Stimulated activated naive B cell treated with anti-CD40 and anti-IgM and Interleukin-4, amounts not matched to agents 10 μg/mL and 1 μg/mL and 100 μg/mL, for 72 hours (primary cell): ENCODE measurements at regions not wholly inside any gene's neighbourhood (a gene's known extent, or its start where the extent isn't known, plus 50 kb on each side); places are given as distances from the start of the nearest gene placed in this dataset.
"Not testable (repeated sequence)": the region's sequence is repeated elsewhere in the genome, so short reads cannot be mapped to it uniquely, and the experiment has no call there.

Experiments
- ATAC-seq, 2 donors: fragments of 150-1000 bp; cut with Tn5 transposase; replicated peaks; 2 replicates each; pipeline ENCODE4 v1.10.0; 2021; ENCODE audit warnings: moderate library complexity in 1 of 2
- DNase-seq: peaks from one replicate; pipeline ENCODE4 v3.0.0; 2021
- H3K27ac Mint-ChIP-seq: one replicate; pipeline ENCODE4 v1.8.0; 2022; ENCODE audit warnings: mild to moderate bottlenecking, mixed read lengths
- H3K27me3 Mint-ChIP-seq, 2 donors: one replicate each; pipeline ENCODE4 v1.8.0; 2022; ENCODE audit warnings: mixed read lengths in 2 of 2
- H3K36me3 Mint-ChIP-seq, 2 donors: one replicate each; pipeline ENCODE4 v1.8.0; 2022; ENCODE audit warnings: mixed read lengths in 2 of 2, mild to moderate bottlenecking in 1 of 2
- H3K4me1 Mint-ChIP-seq, 2 donors: one replicate each; pipeline ENCODE4 v1.8.0; 2022; ENCODE audit warnings: mixed read lengths in 2 of 2, mild to moderate bottlenecking in 1 of 2
- H3K4me3 Mint-ChIP-seq, 2 donors: one replicate each; pipeline ENCODE4 v1.8.0; 2022; ENCODE audit warnings: mild to moderate bottlenecking in 2 of 2, mixed read lengths in 2 of 2, moderate library complexity in 1 of 2
- H3K9me3 Mint-ChIP-seq, 2 donors: one replicate each; pipeline ENCODE4 v1.8.0; 2022; ENCODE audit warnings: mixed read lengths in 2 of 2, mild to moderate bottlenecking in 1 of 2

- H3K4me3 Mint-ChIP-seq, DNase-seq, H3K9me3 Mint-ChIP-seq, H3K27me3 Mint-ChIP-seq, H3K4me1 Mint-ChIP-seq, H3K36me3 Mint-ChIP-seq, ATAC-seq, H3K27ac Mint-ChIP-seq: not testable (repeated sequence)
Measured at GRCh38 chr20:30164389-30164788, 1093.1 kb upstream of the DEFB115 start.

DNA sequence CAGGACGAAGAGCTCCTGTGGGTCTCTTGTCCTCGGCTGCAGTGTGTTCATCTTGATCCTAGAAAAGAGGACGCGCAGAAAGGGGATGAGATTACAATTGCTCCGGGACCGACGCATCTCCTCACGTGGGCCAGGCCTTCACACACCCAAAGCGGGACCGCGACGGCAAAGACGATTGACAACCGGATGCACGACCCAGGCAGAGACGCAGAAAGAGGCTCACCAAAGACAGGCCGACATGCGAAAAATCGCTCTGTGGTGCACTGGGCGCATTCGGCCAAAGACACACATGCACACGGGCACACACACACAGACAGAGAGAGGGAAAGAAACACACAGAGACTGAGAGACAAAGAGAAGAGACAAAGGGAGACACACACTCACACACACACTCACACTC lies 1089.9 kb upstream of the DEFB115 start:
- Mint-ChIP-seq H3K27me3 (no peaks in the 10 kb centered on the region), H3K4me1 (peaks cover 0 to 2% of the 10 kb centered on the region in 2 donors), H3K36me3 (no peaks in the 10 kb centered on the region), H3K27ac (peak overlapping the region; percentile 27), H3K4me3 (peak overlapping the region in 1 of 2 donors; percentile 66), H3K9me3 (no peaks in the 10 kb centered on the region)
- DNase-seq (no peak), ATAC-seq (no peak)

GRCh38 chr20:30168025-30168799 lies 1089.3 kb upstream of the DEFB115 start:
- H3K36me3 Mint-ChIP-seq: no peaks in the 10 kb centered on the region
- ATAC-seq: peak; percentile 42 to 57
- H3K27ac Mint-ChIP-seq: no peak overlapping the region
- peaks cover 0 to 2% of the 10 kb centered on the region in 2 donors for H3K4me1 Mint-ChIP-seq
- no peaks in the 10 kb centered on the region for H3K27me3 Mint-ChIP-seq
- DNase-seq: peak; percentile 3
- H3K9me3 Mint-ChIP-seq: peaks cover 0 to 1% of the 10 kb centered on the region in 2 donors
- peak overlapping the region; percentile 28 to 66 for H3K4me3 Mint-ChIP-seq

DNA sequence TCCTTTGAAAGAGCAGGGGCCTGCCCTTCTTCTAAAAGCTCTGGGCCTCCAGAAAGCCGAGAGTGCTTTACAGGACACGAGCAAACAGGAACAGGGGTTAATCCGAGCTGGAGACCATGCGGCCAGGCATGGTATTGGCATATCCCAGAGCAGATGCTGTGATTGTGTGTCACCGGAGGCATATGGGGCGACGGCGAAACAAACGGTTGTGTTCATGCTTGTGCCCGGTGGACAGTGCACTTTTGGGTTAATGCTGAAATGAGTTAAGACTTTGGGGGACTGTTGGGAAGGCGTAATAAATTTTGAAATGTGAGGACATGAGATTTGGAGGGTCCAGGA lies 1088.7 kb upstream of the DEFB115 start:
- no peak overlapping the region for H3K4me3 Mint-ChIP-seq

DNA sequence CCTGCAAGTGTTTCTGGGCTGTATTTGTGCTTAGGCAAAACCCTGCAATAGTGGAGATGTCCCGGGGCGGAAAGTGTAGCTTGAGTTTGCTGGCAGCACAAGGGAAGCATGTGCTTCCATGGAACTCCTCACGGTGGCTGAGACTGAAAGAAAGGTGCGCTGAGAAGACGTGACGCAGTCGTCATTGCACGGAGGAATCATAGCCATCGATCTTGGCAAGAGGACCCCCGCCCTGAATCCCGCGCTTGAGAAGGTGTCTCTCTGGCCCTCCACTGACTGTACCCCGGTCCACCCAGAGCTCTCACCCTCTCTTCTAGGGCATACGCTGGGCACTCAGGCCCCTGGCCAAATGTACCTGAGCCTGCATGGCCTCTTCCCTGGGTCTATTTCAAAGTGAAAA lies 1081.8 kb upstream of the DEFB115 start:
- Mint-ChIP-seq H3K27me3 (no peaks in the 10 kb centered on the region), H3K36me3 (no peaks in the 10 kb centered on the region), H3K4me3 (no peak overlapping the region), H3K4me1 (no peaks in the 10 kb centered on the region), H3K9me3 (peaks cover 0 to 7% of the 10 kb centered on the region in 2 donors), H3K27ac (no peak overlapping the region)
- DNase-seq (no peak), ATAC-seq (no peak)

More for the DNA sequence above, 1088.7 kb upstream of the DEFB115 start:
- no peak overlapping the region for H3K27ac Mint-ChIP-seq
- peaks cover 0 to 2% of the 10 kb centered on the region in 2 donors for H3K4me1 Mint-ChIP-seq
- ATAC-seq: no peak
- no peaks in the 10 kb centered on the region for H3K27me3 Mint-ChIP-seq
- no peak for DNase-seq
- peaks cover 0 to 5% of the 10 kb centered on the region in 2 donors for H3K9me3 Mint-ChIP-seq
- no peaks in the 10 kb centered on the region for H3K36me3 Mint-ChIP-seq

GRCh38 chr20:30183124-30183523 lies 1074.3 kb upstream of the DEFB115 start:
- not testable (repeated sequence) for H3K36me3 Mint-ChIP-seq, H3K4me3 Mint-ChIP-seq, H3K27me3 Mint-ChIP-seq, H3K4me1 Mint-ChIP-seq, H3K9me3 Mint-ChIP-seq, H3K27ac Mint-ChIP-seq, DNase-seq, ATAC-seq

GRCh38 chr20:30191785-30192184 lies 1065.7 kb upstream of the DEFB115 start:
- not testable (repeated sequence) for H3K36me3 Mint-ChIP-seq, H3K27me3 Mint-ChIP-seq, H3K27ac Mint-ChIP-seq

GRCh38 chr20:30234477-30234876 lies 1023.0 kb upstream of the DEFB115 start:
- not testable (repeated sequence) for DNase-seq, H3K9me3 Mint-ChIP-seq, H3K4me3 Mint-ChIP-seq, H3K27ac Mint-ChIP-seq, ATAC-seq, H3K4me1 Mint-ChIP-seq, H3K36me3 Mint-ChIP-seq, H3K27me3 Mint-ChIP-seq

More at GRCh38 chr20:30191785-30192184, 1065.7 kb upstream of the DEFB115 start:
- not testable (repeated sequence) for ATAC-seq, H3K9me3 Mint-ChIP-seq, H3K4me1 Mint-ChIP-seq, H3K4me3 Mint-ChIP-seq, DNase-seq

DNA sequence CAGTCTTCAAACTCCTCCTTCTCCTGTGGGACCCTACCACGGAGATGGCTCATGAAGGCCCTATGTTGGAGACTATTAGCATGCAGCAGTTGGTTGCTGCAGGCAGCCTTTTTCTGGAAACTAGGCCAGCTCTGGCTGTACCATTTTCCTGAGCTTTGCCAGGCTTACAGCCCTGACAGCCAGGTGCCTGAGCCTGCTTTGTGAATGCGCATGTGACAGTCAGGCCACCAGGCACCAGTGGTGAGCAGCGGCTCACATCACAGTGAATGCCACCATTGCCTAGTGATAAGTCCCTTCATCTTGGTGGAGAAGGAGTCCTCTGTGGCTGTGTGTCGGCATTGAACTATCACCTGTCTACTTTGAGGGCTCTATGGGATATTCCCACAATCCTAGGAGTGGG lies 982.4 kb upstream of the DEFB115 start:
- not testable (repeated sequence) for H3K4me3 Mint-ChIP-seq

DNA sequence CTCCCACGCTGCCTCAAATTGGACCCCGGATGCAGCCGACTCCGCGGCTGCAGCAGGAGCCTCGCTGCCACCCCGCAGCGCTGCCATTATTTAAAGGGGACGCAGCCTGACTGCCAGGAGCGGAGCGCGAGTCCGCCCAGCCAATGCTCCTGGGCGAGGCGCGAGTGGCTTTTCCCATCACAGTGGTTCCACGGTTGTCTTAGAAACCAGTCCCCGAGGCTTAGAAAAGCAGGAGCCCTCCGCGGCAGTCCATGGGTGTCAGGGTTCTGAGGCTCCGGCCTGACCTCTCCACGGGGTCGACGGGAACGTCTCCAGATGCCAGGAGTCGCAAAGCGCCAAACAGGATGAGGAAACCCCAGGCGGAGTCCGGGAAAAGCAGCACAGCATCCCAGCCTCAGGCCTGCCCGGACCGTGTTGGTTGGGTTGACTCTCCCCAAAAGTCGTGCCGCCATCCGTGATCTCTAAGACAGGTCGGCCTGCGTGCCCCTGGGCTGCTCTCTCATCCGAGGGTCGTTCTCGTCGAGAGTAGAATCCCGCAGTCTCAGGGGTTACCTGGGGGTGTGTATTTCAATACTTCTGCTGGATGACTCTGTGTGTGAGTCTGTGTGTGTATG lies 975.8 kb upstream of the DEFB115 start:
- Mint-ChIP-seq H3K4me1 (peaks cover 19 to 28% of the 10 kb centered on the region in 2 donors), H3K36me3 (peaks cover 0 to 4% of the 10 kb centered on the region in 2 donors), H3K27me3 (no peaks in the 10 kb centered on the region), H3K4me3 (no peak overlapping the region), H3K27ac (no peak overlapping the region), H3K9me3 (peaks cover 2 to 3% of the 10 kb centered on the region in 2 donors)
- no peak for DNase-seq
- no peak for ATAC-seq

More for the DNA sequence above, 982.4 kb upstream of the DEFB115 start:
- H3K27me3 Mint-ChIP-seq, H3K36me3 Mint-ChIP-seq, H3K27ac Mint-ChIP-seq, H3K4me1 Mint-ChIP-seq, H3K9me3 Mint-ChIP-seq, DNase-seq, ATAC-seq: not testable (repeated sequence)

GRCh38 chr20:30283476-30284280 lies 973.8 kb upstream of the DEFB115 start:
- H3K4me1 Mint-ChIP-seq: peaks cover 19 to 37% of the 10 kb centered on the region in 2 donors
- DNase-seq (peak; percentile 71), ATAC-seq (peak; percentile 76 to 78)

DNA sequence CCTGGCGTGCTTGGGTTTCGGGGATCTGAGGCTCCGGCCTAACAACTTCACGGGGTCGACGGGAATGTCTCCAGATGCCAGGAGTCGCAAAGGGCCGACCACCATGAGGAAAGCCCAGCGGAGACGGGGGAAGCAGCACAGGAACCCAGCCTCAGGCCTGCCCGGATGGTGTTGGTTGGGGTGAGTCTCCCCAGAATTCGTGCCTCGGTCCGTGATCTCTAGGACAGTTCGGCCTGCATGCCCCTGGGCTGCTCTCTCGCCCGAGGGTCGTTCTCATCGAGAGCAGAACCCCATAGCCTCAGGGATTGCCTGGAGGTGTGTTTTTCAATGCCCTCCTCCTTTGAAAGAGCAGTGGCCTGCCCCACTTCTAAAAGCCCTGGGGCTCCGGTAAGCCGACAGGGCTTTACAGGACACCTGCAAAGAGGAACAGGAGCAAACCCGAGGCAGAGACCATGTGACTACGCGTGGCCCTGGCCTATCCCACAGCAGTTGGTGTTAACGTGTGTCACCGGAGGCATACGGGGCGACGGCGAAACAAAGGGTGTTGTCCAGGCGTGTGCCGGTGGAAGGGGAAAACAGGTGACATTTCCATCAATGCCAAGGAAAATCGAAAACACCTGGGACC lies 973.1 kb upstream of the DEFB115 start:
- H3K27ac Mint-ChIP-seq: peak overlapping the region; percentile 73
- peak overlapping the region; percentile 86 to 89 for H3K4me3 Mint-ChIP-seq
- H3K27me3 Mint-ChIP-seq: no peaks in the 10 kb centered on the region
- peaks cover 2 to 3% of the 10 kb centered on the region in 2 donors for H3K9me3 Mint-ChIP-seq
- H3K4me1 Mint-ChIP-seq: peaks cover 24 to 44% of the 10 kb centered on the region in 2 donors
- ATAC-seq (no peak), DNase-seq (no peak)
- peaks cover 0 to 4% of the 10 kb centered on the region in 2 donors for H3K36me3 Mint-ChIP-seq

More at GRCh38 chr20:30283476-30284280, 973.8 kb upstream of the DEFB115 start:
- H3K27me3 Mint-ChIP-seq, H3K9me3 Mint-ChIP-seq, H3K36me3 Mint-ChIP-seq: not testable (repeated sequence)
- Mint-ChIP-seq H3K27ac (peak overlapping the region; percentile 73), H3K4me3 (peak overlapping the region; percentile 86 to 89)

DNA sequence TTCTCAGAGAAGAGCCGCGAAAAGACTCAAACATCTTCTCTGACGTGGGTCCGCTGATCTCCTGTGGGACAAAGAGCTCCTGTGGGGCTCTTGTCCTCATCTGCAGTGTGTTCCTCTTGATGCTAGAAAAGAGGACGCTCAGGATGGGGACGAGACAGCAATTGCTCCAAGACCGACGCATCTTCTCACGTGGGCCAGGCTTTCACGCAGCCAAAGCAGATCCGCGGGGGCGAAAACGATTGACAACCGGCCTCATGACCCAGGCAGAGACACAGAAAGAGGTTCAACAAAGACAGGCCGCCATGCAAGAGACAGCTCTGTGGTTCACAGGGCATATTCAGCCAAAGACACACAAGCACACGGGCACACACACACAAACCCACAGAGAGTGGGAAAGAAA lies 971.8 kb upstream of the DEFB115 start:
- Mint-ChIP-seq H3K4me1 (peaks cover 29 to 55% of the 10 kb centered on the region in 2 donors), H3K36me3 (peaks cover 0 to 4% of the 10 kb centered on the region in 2 donors), H3K9me3 (peaks cover 2 to 3% of the 10 kb centered on the region in 2 donors), H3K27me3 (no peaks in the 10 kb centered on the region), H3K27ac (no peak overlapping the region), H3K4me3 (no peak overlapping the region)
- no peak for ATAC-seq
- DNase-seq: no peak

DNA sequence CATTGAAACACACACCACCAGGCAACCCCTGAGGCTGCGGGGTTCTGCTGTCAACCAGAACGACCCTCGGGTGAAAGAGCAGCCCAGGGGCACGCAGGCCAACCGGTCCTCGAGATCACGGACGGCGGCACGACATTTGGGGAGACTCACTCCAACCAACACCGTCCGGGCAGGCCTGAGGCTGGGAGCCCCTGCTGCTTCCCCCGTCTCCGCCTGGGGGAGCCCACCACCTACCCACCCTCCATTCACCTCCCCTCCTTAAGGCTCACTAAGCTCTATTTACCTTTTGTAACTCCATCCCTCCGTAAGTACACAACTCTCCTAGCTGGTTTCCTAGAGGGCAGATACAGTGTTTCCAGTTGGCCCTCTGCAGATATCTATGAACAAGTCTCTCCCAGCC lies 971.3 kb upstream of the DEFB115 start:
- DNase-seq (no peak), ATAC-seq (no peak)
- Mint-ChIP-seq H3K27ac (no peak overlapping the region), H3K36me3 (peaks cover 1 to 4% of the 10 kb centered on the region in 2 donors), H3K27me3 (no peaks in the 10 kb centered on the region), H3K9me3 (peaks cover 2 to 3% of the 10 kb centered on the region in 2 donors), H3K4me3 (no peak overlapping the region), H3K4me1 (peaks cover 31 to 59% of the 10 kb centered on the region in 2 donors)
